BLaER1 treated with 17β-estradiol and CSF1 and Interleukin-3, amounts not matched to agents 10 nM and 100 nM (cell line): ENCODE measurements at regions not wholly inside any gene's neighbourhood (a gene's known extent, or its start where the extent isn't known, plus 50 kb on each side); places are given as distances from the start of the nearest gene placed in this dataset.
"Not testable (repeated sequence)": the region's sequence is repeated elsewhere in the genome, so short reads cannot be mapped to it uniquely, and the experiment has no call there.

Experiments used
- H3K27ac ChIP-seq, 11 experiments: shearing (Covaris generic); formaldehyde crosslinking; 2 replicates each; pipeline ENCODE4 v1.8.1; 2022
- H3K27me3 ChIP-seq, 11 experiments: shearing (Covaris generic); formaldehyde crosslinking; 2 replicates each; pipeline ENCODE4 v1.8.1; 2022
- H3K36me3 ChIP-seq, 11 experiments: shearing (Covaris generic); formaldehyde crosslinking; 2 replicates each; pipeline ENCODE4 v1.8.1; 2022
- H3K4me1 ChIP-seq, 10 experiments: shearing (Covaris generic); formaldehyde crosslinking; 2 replicates each; pipeline ENCODE4 v1.8.1; 2022
- H3K4me2 ChIP-seq, 11 experiments: shearing (Covaris generic); formaldehyde crosslinking; 2 replicates each; pipeline ENCODE4 v1.8.1; 2022
- H3K4me3 ChIP-seq, 10 experiments: shearing (Covaris generic); formaldehyde crosslinking; 2 replicates each; pipeline ENCODE4 v1.8.1; 2022
- H3K9ac ChIP-seq, 11 experiments: shearing (Covaris generic); formaldehyde crosslinking; 2 replicates each; pipeline ENCODE4 v1.8.1; 2022
- H3K9me3 ChIP-seq, 11 experiments: shearing (Covaris generic); formaldehyde crosslinking; replicated peaks in 1 of 11; 2 replicates each; pipeline ENCODE4 v1.8.1; 2022
- H4K20me1 ChIP-seq, 11 experiments: shearing (Covaris generic); formaldehyde crosslinking; 2 replicates each; pipeline ENCODE4 v1.8.1; 2022
- Cebpa-rat ChIP-seq, 11 experiments: shearing (Covaris generic); IDR thresholded peaks; 2 replicates each; pipeline ENCODE4 v1.8.1; 2022

- Histone ChIP-seq H3K4me2 (no peak overlapping the region), H3K9me3 (no peaks in the 10 kb centered on the region; a peak in 1 of 22 replicates), H3K4me1 (no peaks in the 10 kb centered on the region), H3K4me3 (no peak overlapping the region), H3K27ac (no peak overlapping the region), H3K36me3 (no peaks in the 10 kb centered on the region), H3K9ac (no peak overlapping the region), H4K20me1 (no peaks in the 10 kb centered on the region), H3K27me3 (no peaks in the 10 kb centered on the region)
- no peak for TF ChIP-seq Cebpa-rat (IDR thresholded peaks at IDR 0.05)
These were observed 1468.6 kb downstream of the CDH11 start for GRCh38 chr16:63653044-63653839.

- no peaks in the 10 kb centered on the region for H3K27me3 ChIP-seq
- H3K4me1 ChIP-seq = no peaks in the 10 kb centered on the region
- H3K4me2 ChIP-seq = no peak overlapping the region
- no peak for TF ChIP-seq Cebpa-rat (IDR thresholded peaks at IDR 0.05)
- no peaks in the 10 kb centered on the region for H3K9me3 ChIP-seq
- H3K36me3 ChIP-seq = no peaks in the 10 kb centered on the region
- H3K4me3 ChIP-seq = no peak overlapping the region
- no peak overlapping the region for H3K27ac ChIP-seq
- no peak overlapping the region for H3K9ac ChIP-seq
- no peaks in the 10 kb centered on the region for H4K20me1 ChIP-seq
These were observed 1469.8 kb downstream of the CDH11 start for GRCh38 chr16:63652091-63652490.

GRCh38 chr16:63650550-63650949, 1471.3 kb downstream of the CDH11 start:
- no peak for TF ChIP-seq Cebpa-rat (IDR thresholded peaks at IDR 0.05)
- no peak overlapping the region for H3K4me3 ChIP-seq
- no peak overlapping the region for H3K9ac ChIP-seq
- H4K20me1 ChIP-seq = no peaks in the 10 kb centered on the region
- no peaks in the 10 kb centered on the region for H3K36me3 ChIP-seq
- no peaks in the 10 kb centered on the region for H3K27me3 ChIP-seq
- no peaks in the 10 kb centered on the region for H3K4me1 ChIP-seq
- no peaks in the 10 kb centered on the region for H3K9me3 ChIP-seq
- H3K27ac ChIP-seq = no peak overlapping the region
- no peak overlapping the region for H3K4me2 ChIP-seq

- not testable (repeated sequence) for H3K27me3 ChIP-seq, H3K4me2 ChIP-seq, H4K20me1 ChIP-seq, H3K4me1 ChIP-seq, H3K4me3 ChIP-seq, H3K36me3 ChIP-seq, H3K9ac ChIP-seq, H3K27ac ChIP-seq
- H3K9me3 ChIP-seq = peaks cover 0 to 25% (median 9%) of the 10 kb centered on the region in 11 experiments; a peak in 11 of 22 replicates
These were observed 1488.0 kb downstream of the CDH11 start for GRCh38 chr16:63633706-63634445.

- H4K20me1 ChIP-seq = no peaks in the 10 kb centered on the region
- H3K4me2 ChIP-seq = peak overlapping the region in 9 of 11 experiments; percentile 31 to 78 (median 68); a peak in 15 of 22 replicates
- no peaks in the 10 kb centered on the region for H3K27me3 ChIP-seq
- no peaks in the 10 kb centered on the region for H3K36me3 ChIP-seq
- H3K9me3 ChIP-seq = peaks cover 0 to 22% (median 9%) of the 10 kb centered on the region in 11 experiments; a peak in 11 of 22 replicates
- no peak overlapping the region for H3K27ac ChIP-seq
- no peak for TF ChIP-seq Cebpa-rat (IDR thresholded peaks at IDR 0.05)
- no peak overlapping the region for H3K9ac ChIP-seq
- H3K4me3 ChIP-seq = no peak overlapping the region
- peaks cover 0 to 54% (median 29%) of the 10 kb centered on the region in 10 experiments; a peak in 17 of 20 replicates for H3K4me1 ChIP-seq
These were observed 1492.6 kb downstream of the CDH11 start for GRCh38 chr16:63629272-63629671.

GRCh38 chr16:63628812-63629211, 1493.1 kb downstream of the CDH11 start:
- peaks cover 0 to 18% (median 9%) of the 10 kb centered on the region in 11 experiments; a peak in 10 of 22 replicates for H3K9me3 ChIP-seq

GRCh38 chr16:63625126-63625525, 1496.7 kb downstream of the CDH11 start:
- Histone ChIP-seq H4K20me1 (no peaks in the 10 kb centered on the region), H3K27ac (no peak overlapping the region), H3K4me3 (no peak overlapping the region), H3K27me3 (no peaks in the 10 kb centered on the region), H3K4me2 (peak overlapping the region in 5 of 11 experiments; percentile 37 to 76 (median 68); a peak in 8 of 22 replicates), H3K36me3 (no peaks in the 10 kb centered on the region), H3K9ac (no peak overlapping the region), H3K9me3 (peaks cover 0 to 7% (median 0%) of the 10 kb centered on the region in 11 experiments; a peak in 4 of 22 replicates), H3K4me1 (peaks cover 7 to 96% (median 61%) of the 10 kb centered on the region in 10 experiments; a peak in 18 of 20 replicates)
- TF ChIP-seq Cebpa-rat (IDR thresholded peaks at IDR 0.05) = no peak

More at GRCh38 chr16:63628812-63629211, 1493.1 kb downstream of the CDH11 start:
- no peaks in the 10 kb centered on the region for H3K27me3 ChIP-seq
- H3K4me3 ChIP-seq = no peak overlapping the region
- H3K4me1 ChIP-seq = peaks cover under 1 to 59% (median 34%) of the 10 kb centered on the region in 10 experiments; a peak in 18 of 20 replicates
- no peak overlapping the region for H3K9ac ChIP-seq
- no peak overlapping the region for H3K27ac ChIP-seq
- H4K20me1 ChIP-seq = no peaks in the 10 kb centered on the region
- no peak for TF ChIP-seq Cebpa-rat (IDR thresholded peaks at IDR 0.05)
- no peaks in the 10 kb centered on the region for H3K36me3 ChIP-seq
- peak overlapping the region in 9 of 11 experiments; percentile 31 to 78 (median 68); a peak in 18 of 22 replicates for H3K4me2 ChIP-seq

GRCh38 chr16:63623551-63624039, 1498.3 kb downstream of the CDH11 start:
- H4K20me1 ChIP-seq = no peaks in the 10 kb centered on the region
- H3K4me2 ChIP-seq = peak overlapping the region in 9 of 11 experiments; percentile 23 to 76 (median 59); a peak in 16 of 22 replicates
- H3K9ac ChIP-seq = no peak overlapping the region
- no peaks in the 10 kb centered on the region for H3K36me3 ChIP-seq
- TF ChIP-seq Cebpa-rat (IDR thresholded peaks at IDR 0.05) = no peak
- peaks cover 0 to 6% (median 0%) of the 10 kb centered on the region in 11 experiments; a peak in 2 of 22 replicates for H3K9me3 ChIP-seq
- H3K27me3 ChIP-seq = no peaks in the 10 kb centered on the region
- peaks cover 9 to 100% (median 67%) of the 10 kb centered on the region in 10 experiments; a peak in 19 of 20 replicates for H3K4me1 ChIP-seq
- peak overlapping the region in 1 of 10 experiments; percentile 12; a peak in 1 of 20 replicates for H3K4me3 ChIP-seq
- peak overlapping the region in 1 of 11 experiments; percentile 25; a peak in 1 of 22 replicates for H3K27ac ChIP-seq
